SK-N-SH (cell line): ENCODE measurements at regions not wholly inside any gene's neighbourhood (a gene's known extent, or its start where the extent isn't known, plus 50 kb on each side); places are given as distances from the start of the nearest gene placed in this dataset.
A peak's percentile ranks its signal among the peaks of the same experiment; 100 is the strongest.

ENCODE experiments used
- CTCF ChIA-PET: fragments of 300-600, 350-600 bp; formaldehyde crosslinking; extraction: SDS; loops from one replicate; lab custom pipeline; 2021; lab: Yijun Ruan, JAX
- POLR2A ChIA-PET: fragments of 350-600 bp; sonication (Branson Sonifier 250); formaldehyde crosslinking; extraction: SDS; loops from one replicate; lab custom pipeline; 2020; ENCODE audit warnings: antibody characterized with exemption, inconsistent platforms; lab: Yijun Ruan, JAX
- DNase-seq: peaks from one replicate; pipeline ENCODE4 v3.0.0; 2012
- H2AFZ ChIP-seq: fragments of 200-600 bp; sonication (generic); 2 replicates; pipeline ENCODE4 v1.8.1; 2016; ENCODE audit warnings: antibody characterized with exemption, mild to moderate bottlenecking, low read depth
- H3F3A ChIP-seq: fragments of 200-600 bp; sonication (generic); replicated peaks from 2 replicates; pipeline ENCODE3; 2016; ENCODE audit warnings: antibody characterized with exemption, mild to moderate bottlenecking; ENCODE audit not compliant: insufficient read depth
- H3K27ac ChIP-seq, 2 experiments: fragments of 200-500 bp in 1 of 2; fragments of 200-600 bp in 1 of 2; sonication (Bioruptor generic) in 1 of 2; sonication (generic), shearing (Covaris generic) in 1 of 2; 2 replicates each; pipeline versions ENCODE4 v1.5.1 to v1.6.1; 2014 to 2016; ENCODE audit warnings: low read depth in 2 of 2, inconsistent platforms in 1 of 2, low read length in 1 of 2, mild to moderate bottlenecking in 1 of 2, mixed read lengths in 1 of 2
- H3K27me3 ChIP-seq: fragments of 200-600 bp; sonication (generic), shearing (Covaris generic); 2 replicates; pipeline ENCODE4 v1.6.1; 2016; ENCODE audit warnings: mixed run types; ENCODE audit not compliant: insufficient read depth
- H3K36me3 ChIP-seq, 2 experiments: fragments of 200-500 bp in 1 of 2; fragments of 200-600 bp in 1 of 2; sonication (Bioruptor generic) in 1 of 2; sonication (generic) in 1 of 2; replicated peaks in 1 of 2; 2 replicates each; pipeline versions ENCODE3 to v1.5.1; 2014 to 2016; ENCODE audit warnings: low read length in 1 of 2, mild to moderate bottlenecking in 1 of 2; ENCODE audit not compliant: insufficient read depth in 2 of 2, control insufficient read depth in 1 of 2
- H3K4me1 ChIP-seq, 2 experiments: fragments of 200-500 bp in 1 of 2; fragments of 200-600 bp in 1 of 2; sonication (Bioruptor generic) in 1 of 2; sonication (generic), shearing (Covaris generic) in 1 of 2; 2 replicates each; pipeline versions ENCODE4 v1.5.1 to v1.6.1; 2014 to 2016; ENCODE audit warnings: low read depth in 1 of 2, low read length in 1 of 2, mixed run types in 1 of 2; ENCODE audit not compliant: insufficient read depth in 2 of 2, control insufficient read depth in 1 of 2
- H3K4me2 ChIP-seq: fragments of 200-600 bp; sonication (generic), shearing (Covaris generic); 2 replicates; pipeline ENCODE4 v1.6.1; 2017; ENCODE audit warnings: mixed run types
- H3K4me3 ChIP-seq, 2 experiments: fragments of 200-500 bp in 1 of 2; fragments of 200-600 bp in 1 of 2; sonication (Bioruptor generic) in 1 of 2; sonication (generic), shearing (Covaris generic) in 1 of 2; 2 replicates each; pipeline versions ENCODE4 v1.5.1 to v1.8.1; 2014 to 2016; ENCODE audit warnings: low read depth in 2 of 2, inconsistent platforms in 1 of 2, low read length in 1 of 2, mild to moderate bottlenecking in 1 of 2, mixed read lengths in 1 of 2, moderate library complexity in 1 of 2
- H3K79me2 ChIP-seq: fragments of 200-600 bp; sonication (generic); 2 replicates; pipeline ENCODE4 v1.8.1; 2017; ENCODE audit warnings: mild to moderate bottlenecking; ENCODE audit not compliant: insufficient read depth
- H3K9ac ChIP-seq: fragments of 200-600 bp; sonication (generic); 2 replicates; pipeline ENCODE4 v1.6.1; 2017; ENCODE audit warnings: mixed run types
- H3K9me2 ChIP-seq: fragments of 200-600 bp; sonication (generic); 2 replicates; pipeline ENCODE4 v1.6.1; 2017; ENCODE audit warnings: mixed run types
- H3K9me3 ChIP-seq: fragments of 200-600 bp; sonication (generic); 2 replicates; pipeline ENCODE4 v1.6.1; 2017; ENCODE audit warnings: mixed run types, mild to moderate bottlenecking, moderate library complexity
- H4K20me1 ChIP-seq: fragments of 200-600 bp; sonication (generic); 2 replicates; pipeline ENCODE4 v1.6.1; 2017; ENCODE audit warnings: mild to moderate bottlenecking, mixed run types; ENCODE audit not compliant: insufficient read depth
- CTCF ChIP-seq: fragments of 200-600 bp; sonication (generic); IDR thresholded peaks from 2 replicates; pipeline ENCODE4 v1.6.1; 2017; ENCODE audit warnings: antibody characterized with exemption, mild to moderate bottlenecking, moderate library complexity
- EP300 ChIP-seq, 2 experiments: IDR thresholded peaks; 2 replicates each; pipeline versions ENCODE4 v1.4.0 to v1.6.1; 2012; ENCODE audit warnings: borderline replicate concordance in 1 of 2, low read depth in 1 of 2, low read length in 1 of 2
- FOSL2 ChIP-seq: IDR thresholded peaks from 2 replicates; pipeline ENCODE4 v1.4.0; 2012; ENCODE audit warnings: low read depth, mild to moderate bottlenecking, moderate library complexity, borderline replicate concordance
- FOXJ3 ChIP-seq: sonication (generic); formaldehyde crosslinking; IDR thresholded peaks from 2 replicates; pipeline ENCODE4 v1.5.1; 2020; ENCODE audit warnings: mild to moderate bottlenecking, missing genetic modification reagents
- GABPA ChIP-seq: IDR thresholded peaks from 2 replicates; pipeline ENCODE4 v1.4.0; 2012; ENCODE audit warnings: low read depth, mild to moderate bottlenecking
- GATA2 ChIP-seq: sonication (generic); formaldehyde crosslinking; IDR thresholded peaks from 2 replicates; pipeline ENCODE4 v1.5.0; 2020; ENCODE audit warnings: mild to moderate bottlenecking, missing genetic modification reagents
- JUND ChIP-seq: IDR thresholded peaks from 2 replicates; pipeline ENCODE4 v1.4.0; 2012
- MAX ChIP-seq: IDR thresholded peaks from 2 replicates; pipeline ENCODE4 v1.4.0; 2012; ENCODE audit warnings: low read depth
- MXI1 ChIP-seq: IDR thresholded peaks from 2 replicates; pipeline ENCODE4 v1.6.1; 2012; ENCODE audit warnings: mild to moderate bottlenecking, low read depth, low read length, improper control_type of control experiment
- NRF1 ChIP-seq: IDR thresholded peaks from 2 replicates; pipeline ENCODE4 v1.6.1; 2012; ENCODE audit warnings: low read depth, mild to moderate bottlenecking, low read length
- PBX3 ChIP-seq: IDR thresholded peaks from 2 replicates; pipeline ENCODE4; 2012
- RAD21 ChIP-seq: IDR thresholded peaks from 2 replicates; pipeline ENCODE4 v1.6.1; 2012; ENCODE audit warnings: mild to moderate bottlenecking, low read length
- REST ChIP-seq: IDR thresholded peaks from 2 replicates; pipeline ENCODE4 v1.6.1; 2012; ENCODE audit warnings: mild to moderate bottlenecking, low read depth, low read length, moderate library complexity
- RXRA ChIP-seq: IDR thresholded peaks from 2 replicates; pipeline ENCODE4 v1.4.0; 2012; ENCODE audit warnings: low read depth, mild to moderate bottlenecking, borderline replicate concordance
- SIN3A ChIP-seq: IDR thresholded peaks from 2 replicates; pipeline ENCODE4 v1.6.1; 2012; ENCODE audit warnings: low read depth, mild to moderate bottlenecking, low read length, moderate library complexity, borderline replicate concordance
- SMC3 ChIP-seq: IDR thresholded peaks from 2 replicates; pipeline ENCODE4 v1.6.1; 2012; ENCODE audit warnings: low read depth, low read length, improper control_type of control experiment
- TCF12 ChIP-seq: IDR thresholded peaks from 2 replicates; pipeline ENCODE4 v1.4.0; 2012
- WGBS: methylation state at CpG from one replicate; pipeline ENCODE4 v1.1.6; 2017; ENCODE audit warnings: low lambda C conversion rate; 5-methylcytosine and 5-hydroxymethylcytosine counted together

GRCh38 chr17:65360961-65361552, 200.4 kb downstream of the AXIN2 start:
- no peaks in the 10 kb centered on the region for H3K27me3 ChIP-seq
- no peak overlapping the region for H3K27ac ChIP-seq
- H2AFZ ChIP-seq = no peak overlapping the region
- H3K9me3 ChIP-seq = no peaks in the 10 kb centered on the region
- no peaks in the 10 kb centered on the region for H3K9me2 ChIP-seq
- H3F3A ChIP-seq = no peaks in the 10 kb centered on the region
- H3K4me1 ChIP-seq = no peaks in the 10 kb centered on the region; a peak in 1 of 4 replicates
- no peak overlapping the region for H3K9ac ChIP-seq
- ChIA-PET CTCF (no interaction called here), POLR2A (no interaction called here)
- H4K20me1 ChIP-seq = no peaks in the 10 kb centered on the region
- H3K79me2 ChIP-seq = no peaks in the 10 kb centered on the region
- no peak for TF ChIP-seq REST
- TF ChIP-seq SMC3 = no peak
- no peak for TF ChIP-seq FOSL2
- no peak for TF ChIP-seq RAD21
- TF ChIP-seq NRF1 = no peak
- no peak for TF ChIP-seq TCF12
- TF ChIP-seq EP300 (IDR thresholded peaks at IDR 0.05; ENCODE audit: borderline replicate concordance in 1 of 2, low read depth in 1 of 2, low read length in 1 of 2) = no peak
- no peak for TF ChIP-seq GATA2
- no peak for TF ChIP-seq MXI1
- TF ChIP-seq CTCF = no peak
- TF ChIP-seq JUND = no peak
- 80% methylated on average over 14 of the region's 14 CpGs for WGBS
- H3K4me2 ChIP-seq = no peak overlapping the region
- H3K4me3 ChIP-seq = no peak overlapping the region
- H3K36me3 ChIP-seq = no peaks in the 10 kb centered on the region
- DNase-seq = no peak

GRCh38 chr17:65359016-65359415, 202.4 kb downstream of the AXIN2 start:
- TF ChIP-seq SIN3A = peak; percentile 62; the same call in 1 of the 2 replicates
- peak; percentile 69 for TF ChIP-seq PBX3
- TF ChIP-seq RXRA = no peak
- no peak for TF ChIP-seq FOXJ3 (CRISPR knock-in tag)
- TF ChIP-seq FOSL2 = peak; percentile 96
- 0 out of 2 replicates have a peak, but pooled peaks have one; percentile 16 for TF ChIP-seq MAX
- peak; percentile 80 for TF ChIP-seq TCF12
- no peak for TF ChIP-seq GABPA
- TF ChIP-seq JUND = peak; percentile 80
- TF ChIP-seq, all 33 proteins: peak for 6
- Histone ChIP-seq H3K4me2 (peak overlapping the region; percentile 38), H3K9ac (no peak overlapping the region), H3K27ac (no peak overlapping the region), H4K20me1 (no peaks in the 10 kb centered on the region), H3F3A (no peaks in the 10 kb centered on the region), H3K4me1 (no peaks in the 10 kb centered on the region; a peak in 1 of 4 replicates), H3K9me2 (no peaks in the 10 kb centered on the region), H3K9me3 (no peaks in the 10 kb centered on the region), H3K36me3 (no peaks in the 10 kb centered on the region), H3K27me3 (no peaks in the 10 kb centered on the region), H2AFZ (no peak overlapping the region), H3K4me3 (no peak overlapping the region), H3K79me2 (no peaks in the 10 kb centered on the region)
- DNase-seq = no peak
- 5% methylated on average over 3 of the region's 3 CpGs for WGBS
- ChIA-PET POLR2A (no interaction called here), CTCF (no interaction called here)
